CD8-positive, alpha-beta memory T cell (primary cell): ENCODE measurements at regions not wholly inside any gene's neighbourhood (a gene's known extent, or its start where the extent isn't known, plus 50 kb on each side); places are given as distances from the start of the nearest gene placed in this dataset.
A peak's percentile ranks its signal among the peaks of the same experiment; 100 is the strongest.
"Not testable (repeated sequence)": the region's sequence is repeated elsewhere in the genome, so short reads cannot be mapped to it uniquely, and the experiment has no call there.

Source experiments
- CTCF ChIA-PET: fragments of 350-600 bp; sonication (Branson Sonifier 250); formaldehyde crosslinking; loops from one replicate; lab custom pipeline; 2021; ENCODE audit warnings: antibody characterized with exemption; lab: Charles Lee
- POLR2A ChIA-PET: fragments of 350-600 bp; sonication (Branson Sonifier 250); formaldehyde crosslinking; loops from one replicate; lab custom pipeline; 2021; ENCODE audit warnings: antibody characterized with exemption; lab: Charles Lee
- DNase-seq, 5 donors: peaks; one replicate each; pipeline versions ENCODE4 v3.0.0 to v3.0.0-alpha.2; 2020 to 2022; ENCODE audit warnings: mixed read lengths in 1 of 5
- H3K27ac ChIP-seq: one replicate; pipeline ENCODE4 v1.7.0; 2013; ENCODE audit warnings: low read depth, mild to moderate bottlenecking, low read length, moderate library complexity
- H3K27me3 ChIP-seq: 2 replicates; pipeline ENCODE4 v1.7.0; 2013; ENCODE audit warnings: low read length, mild to moderate bottlenecking; ENCODE audit not compliant: insufficient read depth, poor library complexity, severe bottlenecking
- H3K36me3 ChIP-seq: 2 replicates; pipeline ENCODE4 v1.7.0; 2013; ENCODE audit warnings: mild to moderate bottlenecking, low read length, moderate library complexity; ENCODE audit not compliant: insufficient read depth
- H3K4me1 ChIP-seq: 2 replicates; pipeline ENCODE4 v1.7.0; 2013; ENCODE audit warnings: mild to moderate bottlenecking, low read length, moderate library complexity; ENCODE audit not compliant: insufficient read depth
- H3K4me3 ChIP-seq: 2 replicates; pipeline ENCODE4 v1.7.0; 2013; ENCODE audit warnings: mild to moderate bottlenecking, low read length
- H3K9me3 ChIP-seq: 2 replicates; pipeline ENCODE4 v1.7.0; 2013; ENCODE audit warnings: mild to moderate bottlenecking, low read length
- H3K27ac Mint-ChIP-seq, 8 donors: one replicate each; pipeline ENCODE4 v1.8.0; 2020 to 2021; ENCODE audit warnings: mixed read lengths in 8 of 8, mild to moderate bottlenecking in 6 of 8, inconsistent platforms in 3 of 8, moderate library complexity in 3 of 8
- H3K27me3 Mint-ChIP-seq, 2 donors: one replicate each; pipeline ENCODE4 v1.8.0; 2020 to 2021; ENCODE audit warnings: mixed read lengths in 2 of 2, mild to moderate bottlenecking in 1 of 2, moderate library complexity in 1 of 2
- H3K36me3 Mint-ChIP-seq, 3 donors: one replicate each; pipeline ENCODE4 v1.8.0; 2020 to 2021; ENCODE audit warnings: mixed read lengths in 3 of 3, inconsistent platforms in 1 of 3, mild to moderate bottlenecking in 1 of 3
- H3K4me1 Mint-ChIP-seq, 3 donors: one replicate each; pipeline ENCODE4 v1.8.0; 2020 to 2021; ENCODE audit warnings: mixed read lengths in 3 of 3, inconsistent platforms in 1 of 3, mild to moderate bottlenecking in 1 of 3
- H3K4me3 Mint-ChIP-seq, 7 donors: one replicate each; pipeline ENCODE4 v1.8.0; 2020 to 2021; ENCODE audit warnings: mixed read lengths in 7 of 7, mild to moderate bottlenecking in 6 of 7, moderate library complexity in 4 of 7, inconsistent platforms in 2 of 7
- H3K9me3 Mint-ChIP-seq, 5 donors: one replicate each; pipeline ENCODE4 v1.8.0; 2020 to 2022; ENCODE audit warnings: mixed read lengths in 5 of 5, mild to moderate bottlenecking in 3 of 5, moderate library complexity in 2 of 5, inconsistent platforms in 1 of 5

DNA sequence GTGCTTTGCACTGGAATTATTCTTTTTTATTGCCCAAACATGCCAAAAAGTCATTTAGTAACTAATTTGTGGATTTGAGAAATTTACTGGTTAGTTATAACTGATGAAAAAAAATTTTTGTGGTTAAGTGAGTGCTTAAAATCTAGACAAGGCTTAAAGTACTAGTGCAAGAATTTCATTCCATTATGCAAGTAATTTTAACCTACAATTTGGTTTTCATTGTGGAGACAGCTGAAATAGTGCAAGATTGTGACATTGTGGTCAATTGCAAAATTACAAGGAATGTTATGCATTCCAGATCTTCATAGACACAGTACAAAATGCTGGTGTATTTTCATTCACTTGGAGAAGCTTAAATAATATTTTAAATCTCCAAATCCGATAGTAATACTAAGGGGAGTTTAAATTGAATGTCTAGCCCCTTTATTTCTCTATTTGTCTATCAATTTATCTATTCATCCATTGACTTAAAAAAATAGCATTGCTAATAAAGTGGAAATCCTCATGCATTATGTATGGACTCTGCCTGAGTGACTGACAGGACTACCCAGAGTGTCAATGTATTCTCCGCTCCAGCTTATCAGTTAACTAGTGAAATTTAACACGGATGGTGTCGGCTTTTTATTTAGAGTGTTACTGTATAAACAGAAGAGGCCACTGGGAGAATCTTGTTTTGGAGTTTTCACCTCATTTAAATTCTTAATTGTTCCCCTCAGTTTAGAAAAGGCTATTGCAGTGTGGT is 125.9 kb downstream of the ALX1 start:
- H3K27me3 Mint-ChIP-seq, result no peaks in the 10 kb centered on the region
- ChIA-PET CTCF (no interaction called here), POLR2A (no interaction called here)
- H3K36me3 Mint-ChIP-seq, result no peaks in the 10 kb centered on the region
- Histone ChIP-seq H3K9me3 (no peaks in the 10 kb centered on the region), H3K27me3 (no peaks in the 10 kb centered on the region), H3K4me3 (no peak overlapping the region), H3K4me1 (no peaks in the 10 kb centered on the region), H3K27ac (no peak overlapping the region), H3K36me3 (no peaks in the 10 kb centered on the region)
- H3K27ac Mint-ChIP-seq, result no peak overlapping the region
- DNase-seq, result no peak
- no peaks in the 10 kb centered on the region for H3K4me1 Mint-ChIP-seq
- H3K9me3 Mint-ChIP-seq, result peaks cover 0 to 6% (median 0%) of the 10 kb centered on the region in 5 donors
- H3K4me3 Mint-ChIP-seq, result no peak overlapping the region

DNA sequence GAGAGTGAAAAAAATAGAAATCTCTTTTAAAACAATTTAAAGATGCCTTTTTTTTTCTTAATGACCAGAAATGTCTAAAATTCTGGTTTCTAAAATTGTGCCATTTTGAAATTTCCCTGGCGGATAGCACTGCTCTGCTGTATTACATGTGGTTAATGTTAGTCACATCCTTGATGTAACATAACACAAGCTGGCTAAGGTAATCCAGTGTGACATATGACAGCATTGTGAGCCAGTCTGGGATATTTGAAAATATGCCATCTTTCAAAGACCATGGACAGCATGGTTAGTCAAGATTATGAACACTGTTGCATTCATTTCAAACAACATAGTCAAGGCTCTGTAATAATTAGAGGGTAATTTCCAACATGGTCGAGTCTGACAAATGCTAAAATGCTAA is 133.2 kb downstream of the ALX1 start:
- H3K36me3 ChIP-seq, result no peaks in the 10 kb centered on the region
- no peaks in the 10 kb centered on the region for H3K4me1 ChIP-seq
- H3K9me3 ChIP-seq, result no peaks in the 10 kb centered on the region
- no peak overlapping the region for H3K27ac ChIP-seq
- Mint-ChIP-seq H3K4me1 (no peaks in the 10 kb centered on the region), H3K4me3 (no peak overlapping the region), H3K27me3 (no peaks in the 10 kb centered on the region), H3K36me3 (no peaks in the 10 kb centered on the region), H3K9me3 (peaks cover 2 to 16% (median 3%) of the 10 kb centered on the region in 5 donors), H3K27ac (no peak overlapping the region)
- no peak overlapping the region for H3K4me3 ChIP-seq
- ChIA-PET CTCF (no interaction called here), POLR2A (no interaction called here)
- H3K27me3 ChIP-seq, result no peaks in the 10 kb centered on the region
- DNase-seq, result no peak

DNA sequence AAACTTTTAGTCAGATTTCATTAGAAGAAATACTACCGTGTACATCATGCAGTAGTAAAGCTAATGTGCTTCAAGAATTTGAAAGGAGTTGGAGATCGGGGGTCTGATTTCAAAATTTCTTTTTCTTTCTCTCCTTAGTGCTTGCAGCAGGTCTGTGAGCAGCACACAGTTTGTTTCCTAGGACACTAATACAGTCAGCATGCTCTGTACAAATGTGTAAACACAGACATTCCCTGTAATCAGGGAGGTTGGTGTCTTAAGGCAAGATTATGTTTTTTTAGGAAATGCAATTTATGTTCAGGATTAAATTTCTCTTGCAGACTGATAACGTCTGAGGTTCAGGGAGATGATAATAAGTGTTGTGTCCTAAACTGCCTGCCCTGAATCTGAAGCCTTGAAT is 142.7 kb downstream of the ALX1 start:
- Histone ChIP-seq H3K27me3 (no peaks in the 10 kb centered on the region), H3K9me3 (no peaks in the 10 kb centered on the region), H3K36me3 (no peaks in the 10 kb centered on the region), H3K4me3 (no peak overlapping the region), H3K4me1 (no peaks in the 10 kb centered on the region), H3K27ac (no peak overlapping the region)
- Mint-ChIP-seq H3K4me1 (no peaks in the 10 kb centered on the region), H3K9me3 (peaks cover 0 to 17% (median 2%) of the 10 kb centered on the region in 5 donors), H3K36me3 (no peaks in the 10 kb centered on the region), H3K27ac (no peak overlapping the region), H3K27me3 (no peaks in the 10 kb centered on the region), H3K4me3 (no peak overlapping the region)
- POLR2A ChIA-PET, result no interaction called here
- no peak for DNase-seq
- CTCF ChIA-PET, result no interaction called here

DNA sequence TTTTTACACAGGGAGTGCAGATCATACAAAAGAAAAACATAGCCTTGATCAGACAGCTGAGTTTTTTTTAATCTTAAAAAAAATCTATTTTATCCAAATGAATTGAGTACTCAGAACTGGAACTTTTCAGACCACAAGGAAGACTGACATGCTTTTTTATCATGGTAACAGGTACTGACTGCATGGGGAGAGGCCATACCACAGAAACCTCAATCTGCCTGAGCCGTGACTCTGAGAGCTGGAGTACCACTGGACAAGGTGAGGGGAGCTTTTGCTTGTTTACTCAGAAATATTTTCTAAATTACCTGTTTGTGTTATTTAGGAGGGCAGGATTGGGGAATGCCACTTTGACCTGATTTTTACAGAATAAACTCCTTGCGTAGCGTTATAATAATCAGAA is 143.9 kb downstream of the ALX1 start:
- peak overlapping the region in 1 of 8 donors; percentile 71 for H3K27ac Mint-ChIP-seq
- H3K27me3 Mint-ChIP-seq, result no peaks in the 10 kb centered on the region
- Histone ChIP-seq H3K4me3 (no peak overlapping the region), H3K4me1 (no peaks in the 10 kb centered on the region), H3K36me3 (no peaks in the 10 kb centered on the region), H3K9me3 (no peaks in the 10 kb centered on the region), H3K27ac (no peak overlapping the region), H3K27me3 (no peaks in the 10 kb centered on the region)
- no peak overlapping the region for H3K4me3 Mint-ChIP-seq
- POLR2A ChIA-PET, result no interaction called here
- no peaks in the 10 kb centered on the region for H3K36me3 Mint-ChIP-seq
- peaks cover 2 to 22% (median 4%) of the 10 kb centered on the region in 5 donors for H3K9me3 Mint-ChIP-seq
- H3K4me1 Mint-ChIP-seq, result no peaks in the 10 kb centered on the region
- CTCF ChIA-PET, result no interaction called here
- DNase-seq, result no peak

DNA sequence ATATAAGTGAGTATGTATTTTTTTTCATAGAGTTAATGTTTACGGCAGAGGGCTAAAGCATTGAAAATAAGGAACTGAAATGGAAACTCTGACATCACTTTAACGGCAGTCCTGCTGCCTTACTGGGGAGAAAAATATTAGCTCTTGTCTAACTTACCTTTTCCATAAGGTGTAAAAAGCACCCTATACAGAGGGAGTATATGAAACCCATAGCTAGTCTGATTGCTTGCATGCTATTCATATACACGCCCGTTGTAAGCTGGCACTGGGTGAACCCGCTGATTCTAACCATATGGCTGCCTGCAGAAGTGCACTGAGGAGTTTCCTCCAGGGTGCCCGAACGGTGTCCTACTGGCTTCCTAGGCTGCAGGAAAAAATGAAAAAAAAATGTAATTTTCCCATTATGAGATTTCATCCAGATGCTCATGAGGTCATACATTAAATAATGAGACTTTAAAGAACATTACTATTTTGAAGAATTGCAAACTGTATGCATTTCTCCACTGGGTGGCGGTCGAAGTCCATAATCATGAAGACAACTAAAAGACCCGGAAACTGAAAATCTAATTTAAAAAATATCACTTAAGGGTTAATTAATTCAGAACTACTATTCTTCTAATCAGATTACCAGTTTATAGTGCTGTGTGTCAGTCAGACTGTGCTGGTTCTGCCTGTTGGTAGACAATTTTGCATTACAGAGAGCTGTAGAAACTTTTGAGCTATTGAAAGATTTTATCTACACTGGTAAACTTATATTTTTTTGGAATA is 144.7 kb downstream of the ALX1 start:
- Histone ChIP-seq H3K27me3 (no peaks in the 10 kb centered on the region), H3K9me3 (no peaks in the 10 kb centered on the region), H3K27ac (no peak overlapping the region), H3K4me3 (no peak overlapping the region), H3K36me3 (no peaks in the 10 kb centered on the region), H3K4me1 (no peaks in the 10 kb centered on the region)
- DNase-seq, result no peak
- H3K4me1 Mint-ChIP-seq, result no peaks in the 10 kb centered on the region
- no peaks in the 10 kb centered on the region for H3K27me3 Mint-ChIP-seq
- no peak overlapping the region for H3K4me3 Mint-ChIP-seq
- no peak overlapping the region for H3K27ac Mint-ChIP-seq
- no peaks in the 10 kb centered on the region for H3K36me3 Mint-ChIP-seq
- POLR2A ChIA-PET, result no interaction called here
- H3K9me3 Mint-ChIP-seq, result peaks cover 2 to 20% (median 4%) of the 10 kb centered on the region in 5 donors
- CTCF ChIA-PET, result interaction anchor here (1.0 kb wide), 1 partner anchor 11 kb away, joined by 3 read pairs; no protein-coding TSS in a partner anchor

DNA sequence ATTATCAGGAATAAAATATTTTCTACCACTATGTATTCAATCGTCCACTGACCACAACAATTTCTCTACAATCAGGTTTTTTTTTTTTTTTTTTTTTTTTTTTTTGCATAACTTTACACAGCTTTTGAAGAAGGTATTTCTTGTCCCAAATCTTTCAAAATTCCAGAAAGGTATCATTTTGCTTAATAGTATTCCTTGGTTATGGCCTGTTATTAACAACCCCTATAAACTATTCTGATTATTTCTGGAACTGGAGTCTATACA is 145.3 kb downstream of the ALX1 start:
- CTCF ChIA-PET, result interaction anchor here (1.0 kb wide), 1 partner anchor 10 kb away, joined by 3 read pairs; no protein-coding TSS in a partner anchor
- Mint-ChIP-seq H3K27me3 (no peaks in the 10 kb centered on the region), H3K9me3 (peaks cover 2 to 20% (median 5%) of the 10 kb centered on the region in 5 donors), H3K4me1 (no peaks in the 10 kb centered on the region), H3K4me3 (no peak overlapping the region), H3K36me3 (no peaks in the 10 kb centered on the region), H3K27ac (no peak overlapping the region)
- Histone ChIP-seq H3K9me3 (no peaks in the 10 kb centered on the region), H3K36me3 (no peaks in the 10 kb centered on the region), H3K4me1 (no peaks in the 10 kb centered on the region), H3K4me3 (no peak overlapping the region), H3K27me3 (no peaks in the 10 kb centered on the region), H3K27ac (no peak overlapping the region)
- POLR2A ChIA-PET, result no interaction called here
- DNase-seq, result no peak

DNA sequence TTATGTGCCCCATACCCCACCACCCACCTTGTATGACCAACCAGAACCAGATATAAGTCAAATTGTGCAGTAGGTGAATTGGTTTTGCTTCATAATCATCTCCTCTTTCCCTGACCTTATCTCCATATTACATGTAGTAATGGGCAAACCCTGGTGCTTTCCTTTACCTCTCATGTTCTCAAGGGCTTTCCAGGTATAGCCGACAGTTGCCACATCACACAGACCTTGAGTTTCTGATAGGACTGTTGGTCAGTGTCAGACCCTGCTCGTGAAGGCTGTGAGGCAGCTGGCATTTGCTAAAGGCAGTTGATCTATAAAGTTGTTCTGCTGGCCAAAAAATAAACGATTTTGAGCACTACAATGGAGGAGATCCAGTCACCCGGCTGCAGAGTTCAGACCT is 145.9 kb downstream of the ALX1 start:
- DNase-seq, result no peak
- CTCF ChIA-PET, result no interaction called here
- Histone ChIP-seq H3K4me3 (no peak overlapping the region), H3K36me3 (no peaks in the 10 kb centered on the region), H3K27ac (no peak overlapping the region), H3K9me3 (no peaks in the 10 kb centered on the region), H3K27me3 (no peaks in the 10 kb centered on the region), H3K4me1 (no peaks in the 10 kb centered on the region)
- Mint-ChIP-seq H3K27me3 (no peaks in the 10 kb centered on the region), H3K4me1 (no peaks in the 10 kb centered on the region), H3K27ac (no peak overlapping the region), H3K4me3 (no peak overlapping the region), H3K36me3 (no peaks in the 10 kb centered on the region), H3K9me3 (peaks cover 4 to 24% (median 9%) of the 10 kb centered on the region in 5 donors)
- POLR2A ChIA-PET, result no interaction called here

DNA sequence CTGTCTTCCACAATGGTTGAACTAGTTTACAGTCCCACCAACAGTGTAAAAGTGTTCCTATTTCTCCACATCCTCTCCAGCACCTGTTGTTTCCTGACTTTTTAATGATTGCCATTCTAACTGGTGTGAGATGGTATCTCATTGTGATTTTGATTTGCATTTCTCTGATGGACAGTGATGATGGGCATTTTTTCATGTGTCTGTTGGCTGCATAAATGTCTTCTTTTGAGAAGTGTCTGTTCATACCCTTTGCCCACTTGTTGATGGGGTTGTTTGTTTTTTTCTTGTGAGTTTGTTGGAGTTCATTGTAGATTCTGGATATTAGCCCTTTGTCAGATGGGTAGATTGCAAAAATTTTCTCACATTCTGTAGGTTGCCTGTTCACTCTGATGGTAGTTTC is 153.1 kb downstream of the ALX1 start:
- DNase-seq, H3K4me3 ChIP-seq, H3K27me3 Mint-ChIP-seq, H3K36me3 ChIP-seq, H3K36me3 Mint-ChIP-seq, H3K27me3 ChIP-seq, H3K4me3 Mint-ChIP-seq, H3K27ac ChIP-seq, H3K27ac Mint-ChIP-seq, H3K9me3 ChIP-seq, H3K4me1 Mint-ChIP-seq, POLR2A ChIA-PET, H3K4me1 ChIP-seq, CTCF ChIA-PET: not testable (repeated sequence)
- H3K9me3 Mint-ChIP-seq, result peaks cover 7 to 26% (median 13%) of the 10 kb centered on the region in 5 donors
